AML-193 (cell line): ENCODE measurements at regions not wholly inside any gene's neighbourhood (a gene's known extent, or its start where the extent isn't known, plus 50 kb on each side); places are given as distances from the start of the nearest gene placed in this dataset.

Source experiments
- DNase-seq, 2 experiments: peaks; one replicate each; lab custom pipeline; 2025; lab: John Stamatoyannopoulos, UW

DNA sequence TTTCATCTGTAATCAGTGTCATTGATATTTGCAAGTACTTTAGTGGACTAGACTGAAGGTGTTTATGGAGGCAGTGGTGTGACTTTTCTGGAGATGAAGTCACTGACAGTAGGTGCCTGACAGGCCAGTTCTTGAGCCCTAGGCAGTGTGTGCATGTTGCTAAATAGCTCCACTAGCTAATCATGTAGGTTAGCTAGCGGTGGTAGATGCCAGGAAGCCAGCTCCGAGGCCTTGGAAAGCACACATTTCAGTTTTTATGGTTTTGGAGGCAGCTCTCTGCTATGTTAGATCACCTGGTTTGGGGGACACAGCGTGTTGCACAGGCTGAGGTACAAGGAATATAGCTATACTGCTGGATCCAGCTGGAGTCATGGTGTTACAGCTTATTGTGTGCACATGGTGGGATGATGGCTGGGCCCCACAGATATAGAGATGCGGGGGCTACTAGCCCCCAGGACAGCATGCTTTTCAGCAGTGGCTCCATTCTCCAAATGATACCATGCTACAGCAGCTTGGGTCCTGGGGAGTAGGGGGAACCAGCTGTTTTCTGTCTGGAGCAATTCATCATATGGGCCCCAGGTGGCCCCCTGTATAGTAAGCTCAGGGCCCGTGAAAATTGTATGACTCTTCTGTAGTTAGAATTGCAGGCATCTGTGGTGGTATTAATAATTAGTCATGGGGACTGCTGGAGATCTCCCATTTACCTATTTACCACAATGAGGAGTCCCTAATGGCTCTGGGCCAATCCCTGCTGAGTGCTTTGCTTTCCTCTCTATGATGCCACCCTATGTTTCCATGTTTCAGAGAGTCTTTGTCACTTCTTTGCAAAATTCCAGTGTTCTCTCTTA, 367.2 kb upstream of the LMO3 start:
- no peak for DNase-seq

- DNase-seq, result no peak
Measured at GRCh38 chr12:16962889-16963288, 356.9 kb upstream of the LMO3 start.

- DNase-seq, result peak in 1 of 2 experiments; percentile 2
Measured at GRCh38 chr12:16955083-16955657, 349.2 kb upstream of the LMO3 start.

- no peak for DNase-seq
Measured at GRCh38 chr12:16949871-16950667, 344.1 kb upstream of the LMO3 start.

DNA sequence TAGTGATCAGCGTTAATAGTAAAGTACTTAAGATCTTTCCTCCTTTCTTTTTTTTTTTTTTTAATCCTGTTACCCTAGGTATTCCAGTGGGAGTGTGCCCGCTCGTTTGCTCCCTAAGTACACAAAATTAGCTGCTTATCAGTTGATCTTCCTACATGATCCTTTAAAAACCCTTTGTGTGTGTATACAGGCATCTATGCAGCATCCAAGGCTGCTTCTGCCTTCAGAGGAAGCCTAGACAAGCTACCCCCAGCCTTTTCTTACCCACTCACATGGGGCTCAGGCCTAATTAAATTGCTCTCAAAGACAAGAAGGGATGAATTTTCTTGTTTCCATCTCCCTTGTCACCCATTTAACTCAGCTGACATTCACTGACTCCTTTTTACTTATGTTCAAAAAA, 343.4 kb upstream of the LMO3 start:
- DNase-seq, result no peak

GRCh38 chr12:16946704-16947103, 340.7 kb upstream of the LMO3 start:
- peak in 1 of 2 experiments; percentile 2 for DNase-seq

DNA sequence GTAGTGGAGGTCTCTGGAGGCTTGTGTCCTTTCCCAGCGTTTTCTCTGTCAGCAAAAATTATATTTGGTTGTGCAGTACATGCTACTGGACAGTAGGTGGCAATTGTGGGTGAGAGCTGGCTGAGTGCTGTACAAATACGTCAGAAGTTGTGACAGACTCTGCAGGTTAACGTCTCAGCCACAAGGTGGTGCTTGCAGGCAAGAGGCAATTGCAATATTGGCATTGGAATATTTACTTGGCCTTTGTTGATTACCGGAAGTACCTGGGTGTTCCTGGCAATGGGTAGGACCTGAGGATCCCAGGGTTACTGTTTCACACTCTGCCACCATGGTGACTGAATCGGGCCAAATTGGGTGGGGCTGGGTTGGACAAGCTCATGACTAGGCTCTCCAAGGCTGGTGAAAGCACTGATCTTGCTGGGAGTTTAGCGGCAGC, 333.9 kb upstream of the LMO3 start:
- DNase-seq, result peak; percentile 72 to 77

- no peak for DNase-seq
Measured at GRCh38 chr12:16927259-16927658, 321.3 kb upstream of the LMO3 start.

DNA sequence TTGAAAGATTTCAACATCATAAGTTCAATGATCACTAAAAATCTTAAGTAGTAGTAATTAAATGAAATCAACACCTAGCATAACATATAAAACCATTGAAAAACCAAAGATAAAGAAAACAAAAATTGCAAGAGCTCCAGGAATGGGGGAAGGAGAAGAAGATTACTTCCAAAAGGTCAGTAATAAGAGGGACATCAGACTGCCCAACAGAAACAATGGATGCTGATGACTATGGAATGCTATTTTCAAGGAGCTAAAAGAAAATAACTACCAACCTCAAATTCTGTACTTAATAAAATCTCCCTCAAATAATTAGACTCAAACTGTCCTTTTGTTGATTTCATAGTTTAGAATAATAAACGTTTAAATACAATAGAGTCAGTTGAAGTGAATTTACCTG, 314.5 kb upstream of the LMO3 start:
- DNase-seq, result no peak

- no peak for DNase-seq
Measured at GRCh38 chr12:16919551-16919950, 313.6 kb upstream of the LMO3 start.

GRCh38 chr12:16914853-16915252, 308.9 kb upstream of the LMO3 start:
- DNase-seq, result no peak

DNA sequence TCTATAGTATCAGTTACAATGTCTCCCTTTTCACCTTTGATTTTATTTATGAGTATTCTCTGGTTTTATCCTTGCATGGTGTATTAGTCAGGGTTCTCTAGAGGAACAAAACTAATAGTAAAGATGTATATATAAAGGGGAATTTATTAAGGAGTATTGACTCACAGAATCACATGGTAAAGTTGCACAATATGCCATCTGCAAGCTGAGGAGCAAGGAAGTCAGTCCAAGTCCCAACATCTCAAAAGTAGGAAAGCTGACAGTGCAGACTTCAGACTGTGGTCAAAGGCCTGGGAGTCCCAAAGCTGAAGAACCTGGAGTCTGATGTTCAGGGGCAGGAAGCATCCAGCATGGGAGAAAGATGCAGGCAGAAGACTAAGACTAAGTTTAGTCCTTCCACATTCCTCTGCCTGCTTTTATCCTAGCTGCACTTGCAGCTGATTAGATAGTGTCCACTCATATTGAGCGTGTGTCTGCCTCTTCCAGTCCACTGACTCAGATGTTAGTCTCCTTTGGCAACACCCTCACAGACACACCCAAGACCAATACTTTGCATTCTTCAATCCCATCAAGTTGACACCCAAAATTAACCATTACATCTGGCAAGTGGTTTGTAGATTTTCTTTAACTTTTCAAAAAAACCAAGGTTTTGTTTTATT, 308.0 kb upstream of the LMO3 start:
- DNase-seq, result no peak

GRCh38 chr12:16901946-16902345, 296.0 kb upstream of the LMO3 start:
- DNase-seq, result no peak

- DNase-seq, result no peak
Measured at GRCh38 chr12:16893426-16893825, 287.5 kb upstream of the LMO3 start.

DNA sequence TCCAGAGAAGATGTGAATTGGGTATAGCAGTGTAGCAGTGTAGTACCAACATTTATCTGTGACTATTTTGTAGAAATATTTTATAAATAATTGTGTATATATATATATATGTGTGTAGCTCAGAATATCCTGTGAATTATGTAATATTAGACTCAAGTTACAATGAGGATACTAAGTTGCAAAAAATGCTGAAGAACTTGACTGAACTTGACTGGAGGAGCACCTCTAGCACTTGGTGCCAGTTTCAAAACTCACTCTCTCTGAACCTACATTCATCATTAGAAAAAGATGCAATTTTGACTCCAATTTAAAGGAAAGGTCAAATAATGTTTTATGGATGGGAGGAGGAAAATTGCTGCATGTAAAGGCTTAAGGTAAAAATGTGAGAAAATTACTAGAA, 285.7 kb upstream of the LMO3 start:
- no peak for DNase-seq

DNA sequence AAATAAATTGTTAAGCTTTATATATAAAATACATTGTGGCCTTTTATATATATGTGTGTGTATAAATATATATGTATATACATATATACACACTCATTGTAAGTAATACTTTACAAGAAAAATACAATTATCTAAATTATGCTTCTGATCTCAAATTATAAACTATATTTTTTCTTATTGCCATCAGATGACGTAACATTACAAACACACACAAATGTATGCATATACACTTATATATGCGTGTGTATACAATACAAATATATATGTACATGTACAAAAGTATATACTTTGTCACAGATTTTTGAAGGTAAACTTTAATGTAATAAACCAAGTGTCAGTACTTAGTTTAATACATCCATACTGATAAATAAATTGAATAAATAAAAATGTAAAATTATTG, 278.9 kb upstream of the LMO3 start:
- DNase-seq, result no peak

DNA sequence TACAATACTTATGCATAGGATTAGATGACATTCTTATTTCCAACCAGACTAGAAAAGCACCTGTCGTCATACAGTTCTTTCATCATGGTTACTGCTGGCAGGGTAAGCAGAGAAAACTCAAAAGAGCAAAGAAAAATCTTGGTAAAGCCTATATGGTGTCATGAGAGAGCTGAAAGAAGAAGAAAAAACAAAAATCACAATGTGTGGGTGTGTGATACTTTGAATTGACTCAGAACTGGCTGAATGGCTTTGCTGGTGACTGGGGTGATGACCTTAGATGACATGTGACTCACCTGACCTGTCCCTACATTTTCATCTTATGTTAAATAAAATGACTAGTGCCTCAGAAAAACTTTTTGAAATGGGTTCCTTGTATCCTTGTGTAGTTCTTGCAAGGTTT, 278.1 kb upstream of the LMO3 start:
- DNase-seq, result no peak

DNA sequence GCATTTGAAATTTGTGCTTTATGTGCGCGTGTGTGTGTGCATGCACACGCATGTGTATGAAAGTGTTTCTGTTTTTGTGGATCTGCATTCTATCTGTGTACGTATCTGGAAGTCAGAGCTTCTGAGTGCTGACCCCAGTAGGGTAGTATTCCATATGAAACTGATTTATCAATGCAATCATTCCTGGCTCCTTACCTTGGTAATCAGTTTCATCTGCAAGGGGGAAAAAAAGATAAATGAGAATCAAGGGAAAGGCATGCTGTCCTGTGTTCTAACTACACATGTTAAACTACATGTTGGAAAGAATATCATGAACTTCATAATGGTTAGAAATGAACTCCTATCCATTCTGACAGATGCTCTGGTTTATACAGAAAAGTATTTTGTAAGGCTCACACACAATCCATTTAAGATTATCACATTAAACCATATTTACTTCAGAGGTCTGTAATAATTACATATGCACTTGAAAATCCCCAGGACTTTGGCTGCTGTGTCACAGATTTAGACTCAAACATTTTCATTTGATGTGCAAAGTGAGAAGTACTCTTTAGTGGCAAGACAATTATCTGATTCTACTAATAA, 276.1 kb upstream of the LMO3 start:
- DNase-seq, result no peak

DNA sequence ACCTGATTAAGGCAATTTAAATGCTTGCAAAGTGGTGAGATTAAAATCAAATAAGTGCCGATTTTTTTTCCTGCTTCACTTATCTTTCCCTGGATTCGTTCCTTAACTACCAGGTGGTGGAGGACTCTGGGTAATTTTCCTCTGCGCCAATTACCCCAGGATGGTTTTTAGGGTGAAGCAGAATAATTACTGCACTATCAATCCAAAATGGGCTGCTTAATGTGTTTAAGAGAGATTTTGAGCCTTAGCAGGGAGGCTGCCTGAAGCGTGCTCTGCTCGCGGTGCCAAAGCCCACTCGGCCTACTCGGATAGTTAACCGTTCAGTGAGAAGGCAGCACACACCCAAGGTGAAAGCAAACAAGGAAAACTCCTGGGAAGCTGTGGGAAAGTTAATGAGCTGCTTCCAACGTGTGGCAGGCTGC, 274.9 kb upstream of the LMO3 start:
- DNase-seq, result no peak

GRCh38 chr12:16870845-16871244, 264.9 kb upstream of the LMO3 start:
- no peak for DNase-seq

GRCh38 chr12:16863742-16864141, 257.8 kb upstream of the LMO3 start:
- DNase-seq, result no peak

GRCh38 chr12:16857456-16857923, 251.5 kb upstream of the LMO3 start:
- no peak for DNase-seq
